GM12873 (cell line): ENCODE measurements at regions not wholly inside any gene's neighbourhood (a gene's known extent, or its start where the extent isn't known, plus 50 kb on each side); places are given as distances from the start of the nearest gene placed in this dataset.

Experiments
- CTCF ChIP-seq: IDR thresholded peaks from 2 replicates; pipeline ENCODE4 v1.5.1; 2012; ENCODE audit warnings: low read depth, mild to moderate bottlenecking, moderate library complexity, low read length, control low read depth; ENCODE audit not compliant: insufficient read depth; ENCODE audit errors: missing control alignments

GRCh38 chr1:143666851-143667250 is 304.9 kb downstream of the FAM72C start:
- TF ChIP-seq CTCF: no peak

GRCh38 chr1:143665606-143666005 is 306.2 kb downstream of the FAM72C start:
- no peak for TF ChIP-seq CTCF

GRCh38 chr1:143661418-143662101 is 310.2 kb downstream of the FAM72C start:
- TF ChIP-seq CTCF: no peak

GRCh38 chr1:143660354-143660941 is 311.3 kb downstream of the FAM72C start:
- TF ChIP-seq CTCF: no peak

GRCh38 chr1:143653429-143653802 is 318.4 kb downstream of the FAM72C start:
- no peak for TF ChIP-seq CTCF

GRCh38 chr1:143652744-143653428 is 318.9 kb downstream of the FAM72C start:
- TF ChIP-seq CTCF: no peak

- TF ChIP-seq CTCF: no peak
Measured at GRCh38 chr1:143652187-143652586, 319.6 kb downstream of the FAM72C start.
